Upper lobe of right lung (tissue), 1 donor: ENCODE measurements at regions not wholly inside any gene's neighbourhood (a gene's known extent, or its start where the extent isn't known, plus 50 kb on each side); places are given as distances from the start of the nearest gene placed in this dataset.

Source experiments
- ATAC-seq: fragments of 200-7000 bp; cut with Tn5 transposase; one replicate; pipeline ENCODE4 v1.9.1; 2020; ENCODE audit warnings: mild to moderate bottlenecking, moderate library complexity
- DNase-seq: peaks from one replicate; pipeline ENCODE4 v3.0.0-alpha.2; 2020
- H3K27ac ChIP-seq: fragments of 200-600 bp; one replicate; pipeline ENCODE4 v1.8.0; 2022
- H3K27me3 ChIP-seq: fragments of 200-600 bp; one replicate; pipeline ENCODE4 v1.8.0; 2022; ENCODE audit warnings: mild to moderate bottlenecking
- H3K36me3 ChIP-seq: fragments of 200-600 bp; one replicate; pipeline ENCODE4 v1.8.0; 2022
- H3K4me1 ChIP-seq: fragments of 200-600 bp; one replicate; pipeline ENCODE4 v1.8.0; 2022
- H3K4me3 ChIP-seq: fragments of 200-600 bp; one replicate; pipeline ENCODE4 v1.8.0; 2022; ENCODE audit warnings: mild to moderate bottlenecking
- H3K9me3 ChIP-seq: fragments of 200-600 bp; one replicate; pipeline ENCODE4 v1.8.0; 2022
- intact Hi-C: fragments of 100-400 bp; cut with DNase I; formaldehyde crosslinking; loops from one replicate; pipeline ENCODE4 v1.11.0; 2022
- TF ChIP-seq, protein P1 (sequence below): fragments of 200-600 bp; IDR thresholded peaks from one replicate; pipeline ENCODE4 v1.8.0; 2022; ENCODE audit warnings: antibody characterized with exemption
- donor health status: DM: no; HTN: yes; CAD: no; lungs with severe emphysema.

DNA sequence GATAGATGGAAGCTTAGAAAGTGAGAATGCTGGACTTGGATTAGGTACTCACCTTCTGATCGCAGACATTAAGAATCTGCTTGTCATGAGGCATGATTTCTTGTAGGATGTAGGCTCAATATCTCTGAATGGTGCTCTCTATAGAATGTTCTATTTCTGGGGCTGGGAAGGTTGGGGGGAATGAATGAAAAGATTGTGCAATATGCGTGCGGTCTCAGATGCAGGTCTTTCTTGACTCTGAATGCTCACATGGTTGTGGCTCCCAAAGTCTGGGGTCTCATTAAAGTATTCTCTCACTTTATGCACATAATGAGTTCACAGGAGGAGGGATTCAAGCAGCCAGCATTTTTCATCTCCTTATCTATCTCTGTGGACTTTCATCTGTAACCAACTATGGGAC is 482.0 kb upstream of the CD180 start:
- TF ChIP-seq, protein P1, sequence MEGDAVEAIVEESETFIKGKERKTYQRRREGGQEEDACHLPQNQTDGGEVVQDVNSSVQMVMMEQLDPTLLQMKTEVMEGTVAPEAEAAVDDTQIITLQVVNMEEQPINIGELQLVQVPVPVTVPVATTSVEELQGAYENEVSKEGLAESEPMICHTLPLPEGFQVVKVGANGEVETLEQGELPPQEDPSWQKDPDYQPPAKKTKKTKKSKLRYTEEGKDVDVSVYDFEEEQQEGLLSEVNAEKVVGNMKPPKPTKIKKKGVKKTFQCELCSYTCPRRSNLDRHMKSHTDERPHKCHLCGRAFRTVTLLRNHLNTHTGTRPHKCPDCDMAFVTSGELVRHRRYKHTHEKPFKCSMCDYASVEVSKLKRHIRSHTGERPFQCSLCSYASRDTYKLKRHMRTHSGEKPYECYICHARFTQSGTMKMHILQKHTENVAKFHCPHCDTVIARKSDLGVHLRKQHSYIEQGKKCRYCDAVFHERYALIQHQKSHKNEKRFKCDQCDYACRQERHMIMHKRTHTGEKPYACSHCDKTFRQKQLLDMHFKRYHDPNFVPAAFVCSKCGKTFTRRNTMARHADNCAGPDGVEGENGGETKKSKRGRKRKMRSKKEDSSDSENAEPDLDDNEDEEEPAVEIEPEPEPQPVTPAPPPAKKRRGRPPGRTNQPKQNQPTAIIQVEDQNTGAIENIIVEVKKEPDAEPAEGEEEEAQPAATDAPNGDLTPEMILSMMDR, result no peak
- DNase-seq, result no peak
- ATAC-seq, result no peak
- Histone ChIP-seq H3K9me3 (no peaks in the 10 kb centered on the region), H3K27ac (no peak overlapping the region), H3K27me3 (no peaks in the 10 kb centered on the region), H3K4me3 (no peak overlapping the region), H3K36me3 (no peaks in the 10 kb centered on the region), H3K4me1 (no peaks in the 10 kb centered on the region)
- intact Hi-C loops, result no loop called here

GRCh38 chr5:67677422-67677970 is 480.9 kb upstream of the CD180 start:
- no peak for DNase-seq
- Histone ChIP-seq H3K27ac (no peak overlapping the region), H3K4me3 (no peak overlapping the region), H3K27me3 (no peaks in the 10 kb centered on the region), H3K9me3 (no peaks in the 10 kb centered on the region), H3K36me3 (no peaks in the 10 kb centered on the region), H3K4me1 (no peaks in the 10 kb centered on the region)
- intact Hi-C loops, result no loop called here
- TF ChIP-seq, protein P1, result no peak
- no peak for ATAC-seq

DNA sequence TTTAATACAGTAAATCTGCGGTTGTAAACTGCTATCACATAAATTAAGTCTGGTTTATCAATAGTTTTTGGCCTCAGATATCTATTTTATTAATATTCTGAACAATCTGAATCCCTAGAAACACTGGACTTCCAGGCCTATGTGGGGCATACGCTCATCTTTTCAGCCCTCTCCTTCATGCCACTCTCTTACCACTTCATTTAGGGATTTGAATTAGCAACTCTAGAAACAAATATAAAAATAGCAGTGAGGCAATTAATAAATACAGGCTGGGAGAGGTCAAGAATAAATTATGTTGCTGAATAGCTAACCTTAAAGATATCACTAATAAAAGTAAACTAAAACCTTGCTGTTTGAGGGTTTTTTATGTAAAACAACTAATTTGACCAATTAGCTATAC is 480.3 kb upstream of the CD180 start:
- Histone ChIP-seq H3K9me3 (no peaks in the 10 kb centered on the region), H3K4me1 (no peaks in the 10 kb centered on the region), H3K36me3 (no peaks in the 10 kb centered on the region), H3K27ac (no peak overlapping the region), H3K27me3 (no peaks in the 10 kb centered on the region), H3K4me3 (no peak overlapping the region)
- intact Hi-C loops, result no loop called here
- ATAC-seq, result no peak
- no peak for DNase-seq
- TF ChIP-seq, protein P1, result no peak

GRCh38 chr5:67674159-67674655 is 477.6 kb upstream of the CD180 start:
- no peak overlapping the region for H3K27ac ChIP-seq
- TF ChIP-seq, protein P1, result no peak
- H3K27me3 ChIP-seq, result no peaks in the 10 kb centered on the region
- H3K9me3 ChIP-seq, result no peaks in the 10 kb centered on the region
- ATAC-seq (no peak), DNase-seq (no peak)
- intact Hi-C loops, result no loop called here
- no peaks in the 10 kb centered on the region for H3K4me1 ChIP-seq
- H3K4me3 ChIP-seq, result no peak overlapping the region
- no peaks in the 10 kb centered on the region for H3K36me3 ChIP-seq

DNA sequence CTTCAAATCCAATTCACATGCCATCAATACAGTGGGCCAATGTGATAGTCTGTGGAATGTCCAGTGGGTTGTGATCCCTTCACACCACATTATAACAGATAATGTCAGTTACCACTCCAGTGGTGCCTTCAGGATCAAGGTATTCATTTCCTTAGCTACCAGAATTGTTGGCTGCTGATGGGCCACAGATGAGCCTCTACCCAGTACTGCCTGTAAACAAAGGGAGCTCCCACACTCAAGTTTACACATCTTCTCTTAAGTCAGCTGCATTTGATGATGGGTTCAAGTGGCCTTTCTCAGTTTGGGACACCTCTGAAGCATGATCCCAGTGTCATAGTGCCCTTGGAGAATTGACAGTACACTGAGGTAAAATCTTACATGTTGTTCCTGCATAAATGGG is 477.0 kb upstream of the CD180 start:
- no peak overlapping the region for H3K4me3 ChIP-seq
- H3K27me3 ChIP-seq, result no peaks in the 10 kb centered on the region
- DNase-seq (no peak), ATAC-seq (no peak)
- H3K4me1 ChIP-seq, result no peaks in the 10 kb centered on the region
- H3K9me3 ChIP-seq, result no peaks in the 10 kb centered on the region
- intact Hi-C loops, result no loop called here
- no peak overlapping the region for H3K27ac ChIP-seq
- TF ChIP-seq, protein P1, result no peak
- H3K36me3 ChIP-seq, result no peaks in the 10 kb centered on the region

DNA sequence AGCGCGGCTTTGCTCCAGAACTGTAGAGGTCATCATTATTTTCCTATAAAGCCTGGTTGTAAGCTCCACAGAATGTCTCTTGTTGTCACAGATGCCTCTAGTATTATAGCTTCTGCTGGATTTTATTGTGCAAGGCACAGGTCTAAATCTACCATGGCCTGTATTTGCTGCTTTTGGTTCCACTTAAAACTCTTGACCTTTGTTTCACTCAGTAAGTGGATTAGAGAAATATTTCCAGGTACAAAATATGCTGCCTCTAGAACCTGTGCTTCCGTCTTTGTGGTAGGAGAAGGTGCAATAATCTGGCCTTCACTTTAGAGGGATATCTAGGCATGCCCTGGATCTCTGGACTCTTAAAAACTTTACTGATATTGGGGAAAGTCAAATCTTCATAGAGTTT is 476.6 kb upstream of the CD180 start:
- Histone ChIP-seq H3K27me3 (no peaks in the 10 kb centered on the region), H3K4me3 (no peak overlapping the region), H3K36me3 (no peaks in the 10 kb centered on the region), H3K27ac (no peak overlapping the region), H3K9me3 (no peaks in the 10 kb centered on the region), H3K4me1 (no peaks in the 10 kb centered on the region)
- peak; percentile 71 for ATAC-seq
- TF ChIP-seq, protein P1, result no peak
- no peak for DNase-seq
- intact Hi-C loops, result no loop called here
